ENCODE measurements at regions not wholly inside any gene's neighbourhood (a gene's known extent, or its start where the extent isn't known, plus 50 kb on each side); places are given as distances from the start of the nearest gene placed in this dataset.
A peak's percentile ranks its signal among the peaks of the same experiment; 100 is the strongest.

DNA sequence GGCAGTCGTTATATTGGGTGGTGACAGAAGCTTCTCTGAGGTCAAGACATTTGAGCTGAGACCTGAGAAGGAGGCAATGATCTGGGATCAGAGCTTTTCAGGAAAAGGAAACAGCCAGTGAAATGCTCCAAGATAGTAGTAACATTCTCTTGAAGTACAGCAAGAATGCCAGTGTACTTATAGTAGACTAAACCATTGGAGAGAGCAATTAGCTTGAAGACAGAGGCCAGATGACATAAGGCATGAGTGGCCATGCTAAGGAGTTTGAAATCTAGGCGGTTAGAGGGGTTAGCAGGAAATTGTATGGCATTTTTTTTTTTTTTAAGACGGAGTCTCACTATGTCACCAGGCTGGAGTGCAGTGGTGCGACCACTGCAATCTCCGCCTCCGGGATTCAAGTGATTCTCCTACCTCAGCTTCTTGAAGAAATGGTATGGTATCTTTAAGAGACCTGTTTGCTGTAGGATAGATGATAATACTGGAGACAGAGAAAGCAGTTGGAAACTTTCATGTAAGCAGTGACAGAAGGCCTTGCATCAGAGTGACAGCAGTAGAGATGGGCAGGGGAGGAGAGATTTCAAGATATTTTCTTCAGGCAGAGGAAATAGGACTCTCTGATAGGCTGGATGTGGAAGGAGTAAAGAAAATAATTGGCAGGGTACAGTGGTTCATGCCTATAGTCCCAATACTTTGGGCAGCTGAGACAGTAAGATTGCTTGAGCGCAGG lies 482.2 kb upstream of the PAPPA start:
- H3K4me3 ChIP-seq, result no peak overlapping the region
- H3K27me3 ChIP-seq, result no peaks in the 10 kb centered on the region
- DNase-seq (ENCODE audit: low spot score), result no peak

DNA sequence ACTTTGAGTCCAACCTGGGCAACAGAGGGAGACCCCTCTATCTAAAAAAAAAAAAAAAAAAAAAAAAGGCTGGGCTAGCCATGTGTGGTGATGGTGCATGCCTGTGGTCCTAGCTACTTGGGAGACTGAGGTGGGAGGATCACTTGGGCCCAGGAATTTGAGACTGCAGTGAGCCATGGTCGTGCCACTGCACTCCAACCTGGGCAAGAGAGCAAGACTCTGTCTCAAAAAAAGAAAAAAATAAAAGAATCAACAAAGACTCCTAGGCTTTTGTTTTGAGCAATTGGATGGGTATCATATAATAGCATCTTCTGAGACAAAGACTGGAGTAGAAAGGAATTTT lies 481.7 kb upstream of the PAPPA start:
- DNase-seq (ENCODE audit: low spot score), result no peak
- Histone ChIP-seq H3K9me3 (ENCODE audit: low read depth) (no peaks in the 10 kb centered on the region), H3K4me1 (ENCODE audit: insufficient read depth) (no peaks in the 10 kb centered on the region), H3K4me2 (peak overlapping the region; percentile 28), H3K27ac (peak overlapping the region; percentile 97), H3K79me2 (no peaks in the 10 kb centered on the region), H3K4me3 (no peak overlapping the region), H4K20me1 (ENCODE audit: insufficient read depth, poor library complexity, severe bottlenecking) (no peaks in the 10 kb centered on the region), H2AFZ (no peak overlapping the region), H3K9me2 (replicated peaks; ENCODE audit: insufficient read depth) (no peaks in the 10 kb centered on the region), H3K27me3 (no peaks in the 10 kb centered on the region), H3K36me3 (replicated peaks; ENCODE audit: insufficient read depth, low read depth) (no peaks in the 10 kb centered on the region)
- TF ChIP-seq EZH2phosphoT487 (IDR thresholded peaks at IDR 0.05; ENCODE audit: low read depth, severe bottlenecking, unreplicated experiment) (no peak), EZH2 (IDR thresholded peaks at IDR 0.05; ENCODE audit: borderline replicate concordance) (no peak)
- TF ChIP-seq, protein P1, sequence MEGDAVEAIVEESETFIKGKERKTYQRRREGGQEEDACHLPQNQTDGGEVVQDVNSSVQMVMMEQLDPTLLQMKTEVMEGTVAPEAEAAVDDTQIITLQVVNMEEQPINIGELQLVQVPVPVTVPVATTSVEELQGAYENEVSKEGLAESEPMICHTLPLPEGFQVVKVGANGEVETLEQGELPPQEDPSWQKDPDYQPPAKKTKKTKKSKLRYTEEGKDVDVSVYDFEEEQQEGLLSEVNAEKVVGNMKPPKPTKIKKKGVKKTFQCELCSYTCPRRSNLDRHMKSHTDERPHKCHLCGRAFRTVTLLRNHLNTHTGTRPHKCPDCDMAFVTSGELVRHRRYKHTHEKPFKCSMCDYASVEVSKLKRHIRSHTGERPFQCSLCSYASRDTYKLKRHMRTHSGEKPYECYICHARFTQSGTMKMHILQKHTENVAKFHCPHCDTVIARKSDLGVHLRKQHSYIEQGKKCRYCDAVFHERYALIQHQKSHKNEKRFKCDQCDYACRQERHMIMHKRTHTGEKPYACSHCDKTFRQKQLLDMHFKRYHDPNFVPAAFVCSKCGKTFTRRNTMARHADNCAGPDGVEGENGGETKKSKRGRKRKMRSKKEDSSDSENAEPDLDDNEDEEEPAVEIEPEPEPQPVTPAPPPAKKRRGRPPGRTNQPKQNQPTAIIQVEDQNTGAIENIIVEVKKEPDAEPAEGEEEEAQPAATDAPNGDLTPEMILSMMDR (IDR thresholded peaks at IDR 0.05; ENCODE audit: poor library complexity), result no peak
- WGBS (ENCODE audit: low lambda C conversion rate, missing lambda C conversion rate), result 86% methylated on average over 1 of the region's 1 CpG

More for the DNA sequence above, 482.2 kb upstream of the PAPPA start:
- no peaks in the 10 kb centered on the region for H3K4me1 ChIP-seq (ENCODE audit: insufficient read depth)
- H4K20me1 ChIP-seq (ENCODE audit: insufficient read depth, poor library complexity, severe bottlenecking), result no peaks in the 10 kb centered on the region
- H3K4me2 ChIP-seq, result no peak overlapping the region
- WGBS (ENCODE audit: low lambda C conversion rate, missing lambda C conversion rate), result 93% methylated on average over 7 of the region's 7 CpGs
- H3K27ac ChIP-seq, result peak overlapping the region; percentile 97
- no peaks in the 10 kb centered on the region for H3K36me3 ChIP-seq (replicated peaks; ENCODE audit: insufficient read depth, low read depth)
- no peak overlapping the region for H2AFZ ChIP-seq
- H3K79me2 ChIP-seq, result no peaks in the 10 kb centered on the region
- TF ChIP-seq EZH2phosphoT487 (IDR thresholded peaks at IDR 0.05; ENCODE audit: low read depth, severe bottlenecking, unreplicated experiment) (no peak), EZH2 (IDR thresholded peaks at IDR 0.05; ENCODE audit: borderline replicate concordance) (no peak)
- TF ChIP-seq, protein P1 (IDR thresholded peaks at IDR 0.05; ENCODE audit: poor library complexity), result no peak
- no peaks in the 10 kb centered on the region for H3K9me3 ChIP-seq (ENCODE audit: low read depth)
- no peaks in the 10 kb centered on the region for H3K9me2 ChIP-seq (replicated peaks; ENCODE audit: insufficient read depth)

DNA sequence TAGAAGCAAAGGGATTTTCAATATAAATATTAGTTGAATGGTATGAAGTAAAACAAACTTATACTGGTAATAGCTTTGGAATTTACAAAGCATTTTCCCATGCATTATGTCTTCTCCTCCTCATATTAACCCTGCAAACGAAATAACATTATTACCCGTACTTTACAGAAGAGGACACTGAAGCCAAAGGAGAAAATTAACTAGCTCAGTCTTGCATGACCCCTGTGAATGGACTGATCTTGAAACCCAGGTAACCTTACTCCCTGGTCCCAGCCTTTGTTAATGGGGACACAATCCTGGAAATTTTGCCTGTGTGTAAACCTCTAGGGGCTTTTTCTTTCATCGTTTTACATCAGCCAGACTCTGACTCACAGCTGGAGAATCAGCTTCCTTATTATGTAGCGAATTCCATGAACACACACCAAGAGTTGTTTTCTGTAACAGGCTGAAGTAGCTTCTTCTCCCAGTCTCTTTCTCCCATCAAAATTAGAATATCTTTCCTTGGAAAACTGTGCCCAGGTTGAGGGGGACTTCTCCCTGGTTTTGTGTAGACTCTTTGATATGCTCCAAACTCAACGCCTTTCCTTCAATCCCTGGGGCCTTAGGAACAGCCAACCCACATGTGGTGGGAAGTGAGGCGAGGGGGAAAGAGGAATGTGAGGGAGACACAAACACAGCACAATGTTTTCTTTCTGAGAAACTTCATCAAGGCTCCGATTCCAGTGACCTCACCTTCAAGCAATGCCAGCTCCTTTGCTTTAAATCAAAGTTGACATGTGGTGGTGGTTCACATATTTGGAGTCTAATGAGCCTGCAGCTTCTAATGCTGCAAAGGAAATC lies 480.9 kb upstream of the PAPPA start:
- peak; percentile 55 for DNase-seq (ENCODE audit: low spot score)
- Histone ChIP-seq H3K36me3 (replicated peaks; ENCODE audit: insufficient read depth, low read depth) (no peaks in the 10 kb centered on the region), H3K9me2 (replicated peaks; ENCODE audit: insufficient read depth) (no peaks in the 10 kb centered on the region), H4K20me1 (ENCODE audit: insufficient read depth, poor library complexity, severe bottlenecking) (no peaks in the 10 kb centered on the region), H3K4me3 (no peak overlapping the region), H2AFZ (no peak overlapping the region), H3K9me3 (ENCODE audit: low read depth) (no peaks in the 10 kb centered on the region), H3K27ac (peak overlapping the region; percentile 97), H3K4me2 (peak overlapping the region; percentile 28), H3K27me3 (no peaks in the 10 kb centered on the region), H3K79me2 (no peaks in the 10 kb centered on the region), H3K4me1 (ENCODE audit: insufficient read depth) (no peaks in the 10 kb centered on the region)
- TF ChIP-seq, protein P1 (IDR thresholded peaks at IDR 0.05; ENCODE audit: poor library complexity), result no peak
- TF ChIP-seq EZH2phosphoT487 (IDR thresholded peaks at IDR 0.05; ENCODE audit: low read depth, severe bottlenecking, unreplicated experiment) (no peak), EZH2 (IDR thresholded peaks at IDR 0.05; ENCODE audit: borderline replicate concordance) (no peak)
- 57% methylated on average over 7 of the region's 7 CpGs for WGBS (ENCODE audit: low lambda C conversion rate, missing lambda C conversion rate)
